HG02885 (cell line): ENCODE measurements at regions not wholly inside any gene's neighbourhood (a gene's known extent, or its start where the extent isn't known, plus 50 kb on each side); places are given as distances from the start of the nearest gene placed in this dataset.
"Not testable (repeated sequence)": the region's sequence is repeated elsewhere in the genome, so short reads cannot be mapped to it uniquely, and the experiment has no call there.

Experiments
- ATAC-seq: cut with Tn5 transposase; IDR thresholded peaks from one replicate; pipeline ENCODE4 v1.9.1; 2021; ENCODE audit warnings: mild to moderate bottlenecking; ENCODE audit not compliant: unreplicated experiment, poor library complexity

- ATAC-seq: no peak
Observed at GRCh38 chr3:21043139-21043538, 707.9 kb downstream of the ZNF385D start.

GRCh38 chr3:21042184-21042583 is 708.8 kb downstream of the ZNF385D start:
- ATAC-seq: no peak

GRCh38 chr3:21041621-21042020 is 709.4 kb downstream of the ZNF385D start:
- ATAC-seq: no peak

DNA sequence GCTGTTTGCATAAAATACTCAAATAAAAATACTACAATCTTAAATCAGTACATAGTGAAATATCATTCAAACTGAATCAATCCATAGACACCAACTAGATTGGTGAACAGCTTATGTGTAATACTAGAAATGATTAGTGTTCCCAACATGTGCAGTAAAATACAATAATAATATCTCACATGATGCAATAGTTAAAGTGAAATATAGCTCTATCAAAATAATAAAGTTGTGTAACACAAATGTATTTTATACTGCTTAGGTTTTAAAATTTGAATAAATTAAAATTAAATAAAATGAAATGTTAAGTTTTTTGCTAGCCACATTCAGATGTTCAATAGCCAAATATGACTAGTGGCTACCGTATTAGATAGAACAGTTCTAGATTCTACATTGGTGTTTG is 714.1 kb downstream of the ZNF385D start:
- ATAC-seq: no peak

DNA sequence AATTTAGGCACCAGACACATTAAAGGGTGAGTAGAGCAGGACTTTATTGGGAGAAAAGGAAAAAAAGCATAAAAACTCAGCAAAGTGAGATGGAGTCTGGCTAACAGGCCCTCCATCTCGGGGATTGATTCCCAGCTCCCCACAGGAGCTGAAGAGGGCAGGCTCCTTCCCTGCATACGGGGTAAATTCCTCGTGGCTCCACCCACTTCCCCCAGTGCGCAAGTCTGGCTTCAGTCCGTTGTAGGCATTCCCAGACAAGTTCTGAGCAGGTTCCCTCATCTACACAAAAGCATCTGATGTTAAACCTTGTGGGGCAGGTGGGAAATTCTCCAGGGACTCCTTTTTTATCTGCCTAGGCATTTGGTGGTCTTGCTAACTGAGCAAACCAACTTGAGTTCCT is 722.6 kb downstream of the ZNF385D start:
- no peak for ATAC-seq

- peak; percentile 40 for ATAC-seq
Observed at GRCh38 chr3:21024563-21024962, 726.4 kb downstream of the ZNF385D start.

- no peak for ATAC-seq
Observed at GRCh38 chr3:21020681-21021080, 730.3 kb downstream of the ZNF385D start.

DNA sequence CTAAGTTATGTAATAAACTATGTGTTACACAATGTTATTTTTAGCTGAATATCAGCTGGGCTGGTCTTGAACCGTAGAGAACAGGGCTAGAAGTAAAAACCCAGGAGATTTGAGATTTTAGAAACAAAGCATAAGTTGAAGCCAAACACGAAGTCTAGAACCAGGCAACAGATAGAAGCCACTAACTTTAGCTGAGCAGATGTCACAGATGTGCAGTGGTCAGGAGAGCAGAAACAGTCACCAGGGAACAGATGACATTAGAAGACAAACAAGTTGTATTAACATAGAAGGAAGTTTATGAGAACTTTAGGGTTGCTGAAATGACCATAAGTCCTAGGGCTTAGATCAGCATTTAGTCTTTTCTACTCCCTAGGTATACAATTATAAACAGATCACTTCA is 731.0 kb downstream of the ZNF385D start:
- no peak for ATAC-seq

DNA sequence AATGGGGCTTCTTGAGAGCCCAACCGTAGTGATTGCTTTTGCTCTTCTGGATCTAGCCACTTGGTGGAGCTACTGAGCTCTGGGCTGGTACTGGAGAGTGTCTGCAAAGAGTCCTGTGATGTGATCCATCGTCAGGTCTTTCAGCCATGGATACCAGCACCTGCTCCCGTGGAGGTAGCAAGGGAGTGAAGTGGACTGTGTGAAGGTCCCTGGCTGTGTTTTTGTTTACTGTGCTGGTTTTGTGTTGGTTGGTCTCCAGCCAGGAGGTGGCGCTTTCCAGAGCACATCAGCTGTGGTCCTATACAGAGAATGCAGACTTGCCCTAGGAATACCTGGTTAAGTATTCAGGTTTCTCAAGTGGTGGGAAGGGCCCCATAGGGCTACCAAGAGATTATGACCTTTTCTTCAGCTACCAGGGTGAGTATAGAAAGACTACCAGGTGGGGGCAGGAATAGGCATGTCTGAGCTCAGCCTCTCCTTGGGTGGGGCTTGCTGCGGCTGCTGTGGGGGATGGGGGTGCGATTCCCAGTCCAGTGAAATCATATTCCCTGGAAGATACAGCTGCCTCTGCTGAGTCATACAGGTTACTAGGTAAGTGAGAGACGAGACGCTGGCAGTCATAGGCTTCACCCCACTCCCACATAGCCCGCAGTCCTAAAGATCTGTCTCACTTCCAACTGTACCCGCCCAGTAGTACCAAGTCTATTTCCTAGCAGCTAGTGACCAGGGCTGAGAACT is 733.7 kb downstream of the ZNF385D start:
- ATAC-seq: no peak

GRCh38 chr3:21013566-21013965 is 737.4 kb downstream of the ZNF385D start:
- ATAC-seq: no peak

- ATAC-seq: no peak
Observed at GRCh38 chr3:20999661-21000060, 751.3 kb downstream of the ZNF385D start.

DNA sequence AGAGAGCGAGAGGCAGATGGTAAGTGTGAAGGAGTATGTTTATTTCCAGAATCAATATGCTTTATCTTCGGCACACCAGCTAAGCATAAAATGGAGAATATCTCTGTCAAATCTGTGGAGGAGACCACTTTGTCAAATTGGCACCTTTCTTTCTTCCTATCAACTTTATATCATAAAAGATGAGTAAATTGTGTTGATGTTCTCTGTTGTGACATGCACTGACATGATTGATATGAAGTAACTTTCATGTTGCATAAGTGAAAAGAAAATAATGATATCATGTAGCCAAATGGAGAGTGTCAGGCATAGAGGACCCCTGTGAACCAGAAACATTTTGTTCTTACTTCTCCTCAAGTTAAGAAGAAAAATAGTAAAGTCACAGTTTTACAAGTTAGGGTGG is 753.8 kb downstream of the ZNF385D start:
- no peak for ATAC-seq

GRCh38 chr3:20990896-20991295 is 760.1 kb downstream of the ZNF385D start:
- ATAC-seq: no peak

GRCh38 chr3:20989653-20990052 is 761.4 kb downstream of the ZNF385D start:
- ATAC-seq: not testable (repeated sequence)

GRCh38 chr3:20984594-20985205 is 766.3 kb downstream of the ZNF385D start:
- ATAC-seq: no peak

DNA sequence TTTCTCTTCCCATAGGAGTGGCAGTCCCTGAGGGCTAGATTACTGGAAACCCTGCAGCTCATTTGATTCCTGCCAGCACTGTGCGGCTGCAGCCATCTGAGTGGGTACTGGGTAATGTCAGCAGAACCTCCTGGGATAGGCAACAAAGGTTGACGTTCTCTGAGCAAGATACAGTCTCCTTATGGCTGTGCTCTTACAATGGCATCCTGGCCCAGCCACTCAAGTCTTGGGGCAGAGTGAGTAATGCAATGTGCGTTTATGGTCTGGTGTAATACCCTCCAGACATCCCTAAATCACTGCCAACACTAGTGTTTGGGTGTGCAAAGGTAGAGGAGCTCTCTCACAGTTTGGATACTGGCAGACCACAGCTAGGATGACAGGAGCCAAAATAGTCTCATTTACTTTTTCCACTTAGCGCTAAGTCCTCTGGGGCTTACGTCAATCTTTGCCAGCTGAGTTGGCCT is 775.8 kb downstream of the ZNF385D start:
- ATAC-seq: no peak

GRCh38 chr3:20974396-20974795 is 776.6 kb downstream of the ZNF385D start:
- ATAC-seq: no peak

- ATAC-seq: not testable (repeated sequence)
Observed at GRCh38 chr3:20970807-20971206, 780.2 kb downstream of the ZNF385D start.

GRCh38 chr3:20967485-20967884 is 781.5 kb upstream of the SGO1 start:
- ATAC-seq: not testable (repeated sequence)

GRCh38 chr3:20958161-20958560 is 772.2 kb upstream of the SGO1 start:
- no peak for ATAC-seq

- ATAC-seq: no peak
Observed at GRCh38 chr3:20945892-20946291, 759.9 kb upstream of the SGO1 start.

DNA sequence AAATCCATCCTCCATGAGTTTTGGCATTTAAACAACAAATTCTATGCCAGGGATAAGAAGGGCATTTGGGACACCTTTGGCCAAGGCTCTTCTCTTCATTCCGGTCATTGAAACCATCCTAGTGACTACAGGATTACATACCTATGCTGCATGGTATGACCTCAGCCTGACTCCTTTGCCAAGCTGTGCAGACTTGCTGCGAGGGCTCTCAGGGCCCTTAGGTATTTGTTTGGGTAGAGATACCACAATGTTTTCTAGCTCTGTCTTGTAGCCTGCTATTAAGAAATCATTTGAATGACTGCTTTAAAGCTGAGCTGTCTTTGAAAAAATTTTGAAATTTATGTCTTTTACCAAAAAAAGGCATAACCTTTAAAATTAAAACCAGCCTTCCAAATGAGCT is 749.8 kb upstream of the SGO1 start:
- no peak for ATAC-seq
